GM18870 (cell line): ENCODE measurements at regions not wholly inside any gene's neighbourhood (a gene's known extent, or its start where the extent isn't known, plus 50 kb on each side); places are given as distances from the start of the nearest gene placed in this dataset.

Experiments
- ATAC-seq: cut with Tn5 transposase; IDR thresholded peaks from one replicate; pipeline ENCODE4 v1.9.1; 2021; ENCODE audit warnings: moderate library complexity; ENCODE audit not compliant: unreplicated experiment

- no peak for ATAC-seq
Observed at GRCh38 chr9:18137815-18138214, 336.1 kb upstream of the ADAMTSL1 start.

GRCh38 chr9:18138656-18139055, 335.3 kb upstream of the ADAMTSL1 start:
- no peak for ATAC-seq

- no peak for ATAC-seq
Observed at GRCh38 chr9:18141681-18142080, 332.3 kb upstream of the ADAMTSL1 start.

- no peak for ATAC-seq
Observed at GRCh38 chr9:18143073-18143745, 330.7 kb upstream of the ADAMTSL1 start.

- ATAC-seq = no peak
Observed at GRCh38 chr9:18146329-18146728, 327.6 kb upstream of the ADAMTSL1 start.

GRCh38 chr9:18149471-18150011, 324.4 kb upstream of the ADAMTSL1 start:
- ATAC-seq = no peak

- no peak for ATAC-seq
Observed at GRCh38 chr9:18154661-18155060, 319.3 kb upstream of the ADAMTSL1 start.

GRCh38 chr9:18159254-18159653, 314.7 kb upstream of the ADAMTSL1 start:
- ATAC-seq = no peak

- ATAC-seq = no peak
Observed at GRCh38 chr9:18163146-18163545, 310.8 kb upstream of the ADAMTSL1 start.

- no peak for ATAC-seq
Observed at GRCh38 chr9:18167733-18168132, 306.2 kb upstream of the ADAMTSL1 start.

- ATAC-seq = no peak
Observed at GRCh38 chr9:18173923-18174322, 300.0 kb upstream of the ADAMTSL1 start.

- no peak for ATAC-seq
Observed at GRCh38 chr9:18182636-18183035, 291.3 kb upstream of the ADAMTSL1 start.

GRCh38 chr9:18183974-18184373, 290.0 kb upstream of the ADAMTSL1 start:
- no peak for ATAC-seq

- no peak for ATAC-seq
Observed at GRCh38 chr9:18184401-18184800, 289.6 kb upstream of the ADAMTSL1 start.

- no peak for ATAC-seq
Observed at GRCh38 chr9:18185196-18185595, 288.8 kb upstream of the ADAMTSL1 start.

- no peak for ATAC-seq
Observed at GRCh38 chr9:18188971-18189370, 285.0 kb upstream of the ADAMTSL1 start.

GRCh38 chr9:18189871-18190670, 283.9 kb upstream of the ADAMTSL1 start:
- no peak for ATAC-seq

- no peak for ATAC-seq
Observed at GRCh38 chr9:18190671-18191374, 283.1 kb upstream of the ADAMTSL1 start.

- no peak for ATAC-seq
Observed at GRCh38 chr9:18194316-18194715, 279.6 kb upstream of the ADAMTSL1 start.

GRCh38 chr9:18195223-18195622, 278.7 kb upstream of the ADAMTSL1 start:
- ATAC-seq = no peak

GRCh38 chr9:18202924-18203323, 271.0 kb upstream of the ADAMTSL1 start:
- no peak for ATAC-seq

GRCh38 chr9:18207735-18208134, 266.2 kb upstream of the ADAMTSL1 start:
- ATAC-seq = no peak
